ENCODE measurements at regions not wholly inside any gene's neighbourhood (a gene's known extent, or its start where the extent isn't known, plus 50 kb on each side); places are given as distances from the start of the nearest gene placed in this dataset.

- peaks cover 12% of the 10 kb centered on the region for H3K27me3 Mint-ChIP-seq
- CTCF ChIA-PET, result no interaction called here
- no peak for ATAC-seq
Measured at GRCh38 chr1:229947968-229948367, 119.1 kb upstream of the GALNT2 start.

DNA sequence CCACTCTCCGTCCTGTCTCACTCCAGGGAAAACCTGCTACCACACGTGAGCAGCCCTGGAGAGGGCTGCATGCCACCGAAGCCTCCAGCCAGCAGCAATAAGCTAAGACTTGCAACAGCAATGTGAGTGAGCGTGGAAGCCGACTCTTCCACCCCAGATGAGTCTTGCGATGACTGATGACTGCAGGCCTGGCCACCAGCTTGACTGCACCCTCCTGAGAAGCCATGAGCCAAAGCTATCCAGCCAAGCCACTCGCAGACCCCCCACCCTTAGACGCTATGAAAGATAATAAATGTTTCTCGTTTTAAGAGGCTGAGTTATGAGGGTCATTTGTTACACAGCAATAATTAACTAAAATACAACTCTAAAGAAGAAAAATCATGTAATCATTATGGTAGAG, 118.6 kb upstream of the GALNT2 start:
- Mint-ChIP-seq H3K4me1 (peaks cover 2% of the 10 kb centered on the region), H3K9me3 (ENCODE audit: low read depth) (no peaks in the 10 kb centered on the region), H3K36me3 (no peaks in the 10 kb centered on the region), H3K27me3 (peaks cover 11% of the 10 kb centered on the region), H3K27ac (no peak overlapping the region), H3K4me3 (no peak overlapping the region)
- CTCF ChIA-PET, result no interaction called here
- ATAC-seq (no peak), DNase-seq (no peak)

More at GRCh38 chr1:229947968-229948367, 119.1 kb upstream of the GALNT2 start:
- H3K36me3 Mint-ChIP-seq, result no peaks in the 10 kb centered on the region
- no peak overlapping the region for H3K27ac Mint-ChIP-seq
- no peak for DNase-seq
- no peak overlapping the region for H3K4me3 Mint-ChIP-seq
- no peaks in the 10 kb centered on the region for H3K9me3 Mint-ChIP-seq (ENCODE audit: low read depth)
- no peaks in the 10 kb centered on the region for H3K4me1 Mint-ChIP-seq

- no peaks in the 10 kb centered on the region for H3K36me3 Mint-ChIP-seq
Measured at GRCh38 chr1:229949500-229949899, 117.5 kb upstream of the GALNT2 start.

GRCh38 chr1:229950020-229950419, 117.0 kb upstream of the GALNT2 start:
- no peak for ATAC-seq
- Mint-ChIP-seq H3K36me3 (no peaks in the 10 kb centered on the region), H3K27ac (no peak overlapping the region), H3K4me3 (no peak overlapping the region), H3K27me3 (peaks cover 11% of the 10 kb centered on the region), H3K9me3 (ENCODE audit: low read depth) (no peaks in the 10 kb centered on the region), H3K4me1 (peaks cover 6% of the 10 kb centered on the region)
- CTCF ChIA-PET, result no interaction called here
- no peak for DNase-seq

More at GRCh38 chr1:229949500-229949899, 117.5 kb upstream of the GALNT2 start:
- no peak overlapping the region for H3K4me3 Mint-ChIP-seq
- H3K27me3 Mint-ChIP-seq, result peaks cover 11% of the 10 kb centered on the region
- DNase-seq, result no peak
- H3K9me3 Mint-ChIP-seq (ENCODE audit: low read depth), result no peaks in the 10 kb centered on the region
- no peak overlapping the region for H3K27ac Mint-ChIP-seq
- ATAC-seq, result no peak
- CTCF ChIA-PET, result no interaction called here
- H3K4me1 Mint-ChIP-seq, result peaks cover 6% of the 10 kb centered on the region

DNA sequence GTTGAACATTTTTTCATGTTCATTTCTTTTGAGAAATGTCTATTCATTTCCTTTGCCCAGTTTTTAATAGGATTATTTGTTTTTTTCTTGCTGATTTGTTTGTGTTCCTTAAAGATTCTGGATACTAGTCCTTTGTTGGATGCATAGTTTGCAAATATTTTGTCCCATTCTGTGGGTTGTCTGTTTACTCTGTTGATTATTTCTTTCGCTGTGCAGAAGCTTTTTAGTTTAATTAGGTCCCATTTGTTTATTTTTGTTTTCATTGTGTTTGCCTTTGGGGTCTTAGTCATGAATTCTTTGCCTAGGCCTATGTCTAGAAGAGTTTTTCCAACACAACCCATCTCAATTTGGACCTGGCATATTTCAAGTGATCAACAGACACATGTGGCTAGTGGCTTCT, 116.1 kb upstream of the GALNT2 start:
- ATAC-seq, result no peak
- Mint-ChIP-seq H3K4me3 (no peak overlapping the region), H3K9me3 (ENCODE audit: low read depth) (no peaks in the 10 kb centered on the region), H3K27me3 (peaks cover 16% of the 10 kb centered on the region), H3K27ac (no peak overlapping the region), H3K4me1 (peaks cover 6% of the 10 kb centered on the region), H3K36me3 (peaks cover 2% of the 10 kb centered on the region)
- DNase-seq, result no peak
- CTCF ChIA-PET, result no interaction called here

- no peak for ATAC-seq
- peaks cover 6% of the 10 kb centered on the region for H3K4me1 Mint-ChIP-seq
- H3K4me3 Mint-ChIP-seq, result no peak overlapping the region
- no peak overlapping the region for H3K27ac Mint-ChIP-seq
- peaks cover 2% of the 10 kb centered on the region for H3K36me3 Mint-ChIP-seq
- peaks cover 21% of the 10 kb centered on the region for H3K27me3 Mint-ChIP-seq
- no peaks in the 10 kb centered on the region for H3K9me3 Mint-ChIP-seq (ENCODE audit: low read depth)
- no peak for DNase-seq
- CTCF ChIA-PET, result no interaction called here
Measured at GRCh38 chr1:229951856-229952534, 115.0 kb upstream of the GALNT2 start.

GRCh38 chr1:229952670-229953520, 114.1 kb upstream of the GALNT2 start:
- Mint-ChIP-seq H3K9me3 (ENCODE audit: low read depth) (peaks cover 4% of the 10 kb centered on the region), H3K4me3 (no peak overlapping the region), H3K4me1 (peaks cover 6% of the 10 kb centered on the region), H3K27ac (no peak overlapping the region), H3K27me3 (peaks cover 24% of the 10 kb centered on the region), H3K36me3 (peaks cover 5% of the 10 kb centered on the region)
- ATAC-seq, result no peak
- no peak for DNase-seq
- CTCF ChIA-PET, result no interaction called here

DNA sequence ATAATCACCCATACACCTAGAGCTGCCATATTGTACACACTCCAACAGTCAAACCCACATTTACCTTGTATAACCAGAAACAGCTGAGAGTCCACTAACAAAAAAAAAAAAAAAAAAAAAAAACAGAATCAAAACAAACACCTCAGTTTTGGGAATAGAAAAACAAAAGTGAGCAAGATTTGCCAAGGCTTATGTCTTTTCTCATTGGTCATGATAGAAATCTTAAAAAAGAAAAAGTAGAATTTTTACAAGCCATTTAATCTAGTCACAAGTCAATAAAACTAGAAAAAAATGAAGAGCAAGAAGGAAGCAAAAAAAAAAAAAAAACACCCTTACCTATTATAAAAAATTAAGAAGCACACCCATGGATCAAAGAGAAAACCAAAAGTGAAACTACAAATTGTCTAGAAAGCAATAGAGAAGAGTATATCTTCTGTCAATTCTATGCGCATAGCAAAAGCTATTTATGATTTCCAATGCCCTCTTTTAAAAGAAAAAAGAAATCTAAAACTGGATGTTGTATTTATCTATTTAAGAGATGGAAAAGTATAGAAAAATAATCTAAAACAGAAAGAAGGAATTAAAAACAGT, 113.2 kb upstream of the GALNT2 start:
- ATAC-seq (no peak), DNase-seq (no peak)
- Mint-ChIP-seq H3K9me3 (ENCODE audit: low read depth) (peaks cover 4% of the 10 kb centered on the region), H3K27me3 (peaks cover 21% of the 10 kb centered on the region), H3K36me3 (peaks cover 6% of the 10 kb centered on the region), H3K4me3 (no peak overlapping the region), H3K4me1 (peaks cover 6% of the 10 kb centered on the region), H3K27ac (no peak overlapping the region)
- CTCF ChIA-PET, result no interaction called here

DNA sequence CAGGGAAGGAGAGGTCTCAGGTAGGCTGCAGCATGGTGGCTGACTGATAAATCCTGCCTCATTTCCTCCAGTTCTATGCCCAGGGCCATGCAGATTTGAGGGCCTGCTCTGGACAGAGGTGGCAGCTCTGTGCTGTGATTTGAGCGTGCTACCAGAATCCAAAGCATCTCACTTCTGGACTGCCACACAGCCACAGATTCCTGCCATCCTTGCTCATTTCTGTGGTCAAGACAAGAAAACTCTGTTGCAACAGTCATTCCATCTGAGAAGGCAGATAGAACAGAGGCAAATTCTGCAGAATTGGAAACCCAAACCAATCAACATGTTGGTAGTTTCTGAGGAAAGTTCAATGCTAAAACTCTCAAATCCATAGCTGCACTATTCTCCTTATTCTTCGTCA, 102.8 kb upstream of the GALNT2 start:
- ATAC-seq, result no peak

DNA sequence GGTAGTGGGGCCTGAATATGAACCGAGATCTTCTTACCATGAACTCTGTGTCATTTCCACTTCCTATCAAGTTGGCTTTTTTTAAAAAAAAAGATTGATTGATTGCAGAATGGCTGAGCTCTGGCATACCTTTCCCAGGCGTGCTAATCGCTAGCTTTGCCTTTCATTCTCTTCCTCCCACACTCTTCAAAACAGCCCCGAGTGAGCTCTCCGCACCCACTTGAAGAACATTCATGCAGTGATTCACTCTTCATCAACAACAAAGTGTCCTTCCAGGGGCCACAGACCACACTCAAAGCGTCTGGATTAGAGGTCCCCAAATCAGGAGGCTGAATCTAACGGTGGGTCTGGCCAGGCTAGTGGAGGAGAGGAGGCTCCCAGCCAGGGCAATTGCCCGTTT, 96.3 kb upstream of the GALNT2 start:
- Mint-ChIP-seq H3K27ac (no peak overlapping the region), H3K4me3 (no peak overlapping the region), H3K9me3 (ENCODE audit: low read depth) (no peaks in the 10 kb centered on the region), H3K4me1 (no peaks in the 10 kb centered on the region), H3K27me3 (peaks cover 30% of the 10 kb centered on the region), H3K36me3 (no peaks in the 10 kb centered on the region)
- ATAC-seq (no peak), DNase-seq (no peak)
- CTCF ChIA-PET, result no interaction called here

More for the DNA sequence above, 102.8 kb upstream of the GALNT2 start:
- no peaks in the 10 kb centered on the region for H3K9me3 Mint-ChIP-seq (ENCODE audit: low read depth)
- CTCF ChIA-PET, result no interaction called here
- no peaks in the 10 kb centered on the region for H3K4me1 Mint-ChIP-seq
- H3K27ac Mint-ChIP-seq, result no peak overlapping the region
- no peaks in the 10 kb centered on the region for H3K36me3 Mint-ChIP-seq
- no peak for DNase-seq
- no peak overlapping the region for H3K4me3 Mint-ChIP-seq
- peaks cover 36% of the 10 kb centered on the region for H3K27me3 Mint-ChIP-seq

DNA sequence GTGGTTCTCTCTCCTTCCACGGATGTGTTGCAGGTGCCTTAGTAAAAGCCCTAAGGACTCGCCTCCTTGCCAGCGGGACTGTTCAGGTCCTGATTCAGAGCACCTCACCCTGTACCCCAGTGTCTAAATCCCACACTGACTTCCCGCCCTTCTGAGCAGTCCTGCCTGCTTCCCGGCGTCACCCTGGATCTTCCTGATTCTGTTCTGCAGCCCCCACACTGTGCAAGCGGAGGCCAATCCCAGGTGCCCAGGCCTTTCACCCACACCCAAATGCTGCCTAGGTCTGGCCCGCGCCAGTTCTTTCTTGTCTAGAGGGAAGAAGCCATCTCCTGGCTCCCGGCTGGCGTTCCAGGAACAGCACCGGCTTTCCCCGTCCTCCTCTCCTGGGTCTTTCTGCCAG, 95.9 kb upstream of the GALNT2 start:
- DNase-seq (no peak), ATAC-seq (no peak)
- peaks cover 27% of the 10 kb centered on the region for H3K27me3 Mint-ChIP-seq
- H3K36me3 Mint-ChIP-seq, result no peaks in the 10 kb centered on the region
- H3K4me1 Mint-ChIP-seq, result no peaks in the 10 kb centered on the region
- peaks cover under 1% of the 10 kb centered on the region for H3K9me3 Mint-ChIP-seq (ENCODE audit: low read depth)
- H3K4me3 Mint-ChIP-seq, result no peak overlapping the region
- no peak overlapping the region for H3K27ac Mint-ChIP-seq
- CTCF ChIA-PET, result no interaction called here

DNA sequence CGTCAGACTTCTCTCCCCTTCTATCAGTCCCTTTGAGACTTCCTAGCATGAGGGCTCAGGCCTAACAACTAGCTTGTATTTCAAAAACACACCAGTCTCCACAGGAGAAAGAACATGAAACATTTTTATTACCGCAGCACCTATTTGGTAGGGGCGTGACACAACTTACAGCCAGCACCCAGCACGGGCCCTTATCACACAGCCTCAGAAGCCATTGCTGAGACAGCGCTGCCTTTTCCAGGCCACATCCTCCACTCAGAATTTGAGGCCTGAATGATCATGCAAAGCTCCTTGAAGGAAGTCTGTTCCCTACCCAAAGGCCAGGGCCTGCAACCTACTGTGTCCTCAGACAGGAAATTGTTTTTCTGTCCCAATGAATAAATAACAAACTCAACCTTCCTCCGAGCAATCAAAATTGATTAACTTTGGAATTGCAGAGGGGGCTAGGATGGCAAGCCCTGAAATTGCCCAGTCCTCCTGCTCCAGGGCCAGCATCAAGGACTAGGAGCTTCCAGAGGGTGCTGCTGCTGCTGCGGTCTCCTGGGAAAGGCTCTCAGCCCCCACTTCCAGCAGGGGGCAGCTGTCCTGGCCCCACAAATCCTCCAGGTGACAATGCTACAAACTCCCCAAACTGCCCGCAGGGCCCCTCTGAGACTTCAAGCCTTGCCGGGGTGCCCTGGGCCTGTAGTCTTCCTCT, 94.3 kb upstream of the GALNT2 start:
- CTCF ChIA-PET, result no interaction called here
- Mint-ChIP-seq H3K27ac (no peak overlapping the region), H3K27me3 (peaks cover 19% of the 10 kb centered on the region), H3K4me3 (no peak overlapping the region), H3K9me3 (ENCODE audit: low read depth) (peaks cover 4% of the 10 kb centered on the region), H3K36me3 (no peaks in the 10 kb centered on the region), H3K4me1 (no peaks in the 10 kb centered on the region)
- DNase-seq, result no peak
- ATAC-seq, result no peak

DNA sequence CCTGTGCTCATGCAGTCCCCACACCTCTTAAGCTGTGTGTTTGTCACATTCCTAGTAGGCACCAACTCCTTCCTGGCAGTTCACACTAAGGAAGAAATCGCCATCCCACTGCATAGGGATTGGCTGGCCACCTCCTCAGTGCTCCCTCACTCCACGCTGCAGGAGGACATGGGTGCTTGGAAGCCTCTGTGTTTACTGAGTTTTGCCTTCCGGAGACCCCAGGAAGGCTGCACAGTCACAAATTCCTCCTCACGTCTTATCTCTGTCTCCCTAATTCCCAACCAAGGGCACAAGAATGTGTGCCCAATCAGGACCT, 93.8 kb upstream of the GALNT2 start:
- DNase-seq (no peak), ATAC-seq (no peak)
- Mint-ChIP-seq H3K27me3 (peaks cover 15% of the 10 kb centered on the region), H3K9me3 (ENCODE audit: low read depth) (peaks cover 4% of the 10 kb centered on the region), H3K27ac (no peak overlapping the region), H3K4me1 (no peaks in the 10 kb centered on the region), H3K4me3 (no peak overlapping the region), H3K36me3 (no peaks in the 10 kb centered on the region)
- CTCF ChIA-PET, result no interaction called here

All from activated CD8-positive, alpha-beta memory T cell treated with anti-CD3 and anti-CD28 coated beads, Interleukin-2, amount 10 ng/mL, durations not matched to agents 7 days and 5 days (primary cell).